ENCODE measurements at regions not wholly inside any gene's neighbourhood (a gene's known extent, or its start where the extent isn't known, plus 50 kb on each side); places are given as distances from the start of the nearest gene placed in this dataset.

GRCh38 chr2:194723446-194723845 is 933.6 kb upstream of the SLC39A10 start:
- no peak for TF ChIP-seq CTCF (IDR thresholded peaks at IDR 0.05)
- DNase-seq (ENCODE audit: low spot score): no peak
- Histone ChIP-seq H3K4me3 (no peak overlapping the region), H3K27ac (no peak overlapping the region)

- TF ChIP-seq CTCF (IDR thresholded peaks at IDR 0.05): no peak
- no peak overlapping the region for H3K4me3 ChIP-seq
- no peak for DNase-seq (ENCODE audit: low spot score)
- no peak overlapping the region for H3K27ac ChIP-seq
Observed at GRCh38 chr2:194721227-194721626, 935.8 kb upstream of the SLC39A10 start.

- H3K4me3 ChIP-seq: no peak overlapping the region
- no peak for TF ChIP-seq CTCF (IDR thresholded peaks at IDR 0.05)
- H3K27ac ChIP-seq: no peak overlapping the region
- no peak for DNase-seq (ENCODE audit: low spot score)
Observed at GRCh38 chr2:194720462-194720861, 936.6 kb upstream of the SLC39A10 start.

- TF ChIP-seq CTCF (IDR thresholded peaks at IDR 0.05): no peak
- no peak overlapping the region for H3K27ac ChIP-seq
- no peak for DNase-seq (ENCODE audit: low spot score)
- no peak overlapping the region for H3K4me3 ChIP-seq
Observed at GRCh38 chr2:194718881-194719280, 938.1 kb upstream of the SLC39A10 start.

- no peak for TF ChIP-seq CTCF (IDR thresholded peaks at IDR 0.05)
- no peak for DNase-seq (ENCODE audit: low spot score)
- no peak overlapping the region for H3K4me3 ChIP-seq
- H3K27ac ChIP-seq: no peak overlapping the region
Observed at GRCh38 chr2:194714541-194714940, 942.5 kb upstream of the SLC39A10 start.

- no peak for DNase-seq (ENCODE audit: low spot score)
- no peak for TF ChIP-seq CTCF (IDR thresholded peaks at IDR 0.05)
- H3K4me3 ChIP-seq: no peak overlapping the region
- no peak overlapping the region for H3K27ac ChIP-seq
Observed at GRCh38 chr2:194709840-194710239, 947.2 kb upstream of the SLC39A10 start.

- no peak overlapping the region for H3K27ac ChIP-seq
- no peak for TF ChIP-seq CTCF (IDR thresholded peaks at IDR 0.05)
Observed at GRCh38 chr2:194706179-194706578, 950.8 kb upstream of the SLC39A10 start.

More at GRCh38 chr2:194706179-194706578, 950.8 kb upstream of the SLC39A10 start:
- no peak overlapping the region for H3K4me3 ChIP-seq
- no peak for DNase-seq (ENCODE audit: low spot score)
